ENCODE measurements at regions not wholly inside any gene's neighbourhood (a gene's known extent, or its start where the extent isn't known, plus 50 kb on each side); places are given as distances from the start of the nearest gene placed in this dataset.

- CTCF ChIA-PET: no interaction called here
- Mint-ChIP-seq H3K27ac (ENCODE audit: unreplicated experiment) (peak overlapping the region; percentile 62), H3K4me1 (ENCODE audit: low read depth, unreplicated experiment) (peaks cover 38% of the 10 kb centered on the region), H3K4me3 (ENCODE audit: unreplicated experiment) (no peak overlapping the region), H3K27me3 (ENCODE audit: insufficient read depth, unreplicated experiment) (no peaks in the 10 kb centered on the region), H3K9me3 (ENCODE audit: unreplicated experiment) (peaks cover 20% of the 10 kb centered on the region), H3K36me3 (ENCODE audit: insufficient read depth, unreplicated experiment) (no peaks in the 10 kb centered on the region)
- no peak for DNase-seq
- H3K9me3 ChIP-seq: peaks cover 9% of the 10 kb centered on the region; the same call in 1 of the 2 replicates
- POLR2A ChIA-PET: no interaction called here
- H3K36me3 ChIP-seq (ENCODE audit: control insufficient read depth, insufficient read depth, low read length): no peaks in the 10 kb centered on the region; the same call in 1 of the 2 replicates
- intact Hi-C loops (cut with micrococcal nuclease; ENCODE audit: unreplicated experiment): no loop called here
- no peak overlapping the region for H3K4me3 ChIP-seq (ENCODE audit: low read depth, low read length)
- peaks cover 40% of the 10 kb centered on the region for H3K4me1 ChIP-seq
- TF ChIP-seq, protein P1, sequence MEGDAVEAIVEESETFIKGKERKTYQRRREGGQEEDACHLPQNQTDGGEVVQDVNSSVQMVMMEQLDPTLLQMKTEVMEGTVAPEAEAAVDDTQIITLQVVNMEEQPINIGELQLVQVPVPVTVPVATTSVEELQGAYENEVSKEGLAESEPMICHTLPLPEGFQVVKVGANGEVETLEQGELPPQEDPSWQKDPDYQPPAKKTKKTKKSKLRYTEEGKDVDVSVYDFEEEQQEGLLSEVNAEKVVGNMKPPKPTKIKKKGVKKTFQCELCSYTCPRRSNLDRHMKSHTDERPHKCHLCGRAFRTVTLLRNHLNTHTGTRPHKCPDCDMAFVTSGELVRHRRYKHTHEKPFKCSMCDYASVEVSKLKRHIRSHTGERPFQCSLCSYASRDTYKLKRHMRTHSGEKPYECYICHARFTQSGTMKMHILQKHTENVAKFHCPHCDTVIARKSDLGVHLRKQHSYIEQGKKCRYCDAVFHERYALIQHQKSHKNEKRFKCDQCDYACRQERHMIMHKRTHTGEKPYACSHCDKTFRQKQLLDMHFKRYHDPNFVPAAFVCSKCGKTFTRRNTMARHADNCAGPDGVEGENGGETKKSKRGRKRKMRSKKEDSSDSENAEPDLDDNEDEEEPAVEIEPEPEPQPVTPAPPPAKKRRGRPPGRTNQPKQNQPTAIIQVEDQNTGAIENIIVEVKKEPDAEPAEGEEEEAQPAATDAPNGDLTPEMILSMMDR (IDR thresholded peaks at IDR 0.05; ENCODE audit: insufficient read depth in 1 of 2, low read depth in 1 of 2, low read length in 1 of 2, severe bottlenecking in 1 of 2, unreplicated experiment in 1 of 2): no peak
- no TSS peak for BruUV-seq (replicated peaks)
- H3K27me3 ChIP-seq (replicated peaks; ENCODE audit: control insufficient read depth, insufficient read depth, low read length): no peaks in the 10 kb centered on the region
Measured at GRCh38 chr4:32022071-32022470, 1301.9 kb downstream of the PCDH7 start.

DNA sequence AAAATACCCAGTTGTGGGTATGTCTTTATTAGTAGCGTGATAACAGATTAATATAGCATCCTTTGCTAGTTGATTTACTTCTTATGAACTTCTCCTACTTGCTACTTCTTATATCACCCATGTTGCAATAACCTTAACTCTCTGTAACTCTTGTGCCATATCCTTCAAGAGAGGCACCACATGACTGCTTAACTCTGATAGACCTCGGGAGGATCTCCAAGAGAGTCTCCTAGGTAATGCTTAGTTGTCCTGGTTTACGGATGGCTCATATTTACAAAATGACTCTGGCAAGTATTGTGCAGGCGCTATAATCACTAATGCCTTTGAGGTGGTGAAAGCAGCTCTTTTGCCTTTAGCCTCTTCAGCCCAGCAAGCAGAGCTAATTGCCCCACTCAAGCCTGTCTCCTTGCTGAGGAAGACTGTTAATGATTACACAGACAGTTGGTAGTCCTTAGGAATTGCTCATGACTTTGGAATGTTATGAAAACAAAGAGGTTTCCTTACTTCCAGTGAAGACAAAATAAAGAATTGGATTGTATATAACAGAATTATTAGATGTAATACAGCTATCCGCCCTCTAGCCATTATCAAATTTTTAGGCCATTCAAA lies 1305.8 kb downstream of the PCDH7 start:
- peaks cover 9% of the 10 kb centered on the region; the same call in 1 of the 2 replicates for H3K9me3 ChIP-seq
- Mint-ChIP-seq H3K36me3 (ENCODE audit: insufficient read depth, unreplicated experiment) (no peaks in the 10 kb centered on the region), H3K4me1 (ENCODE audit: low read depth, unreplicated experiment) (peaks cover 46% of the 10 kb centered on the region), H3K9me3 (ENCODE audit: unreplicated experiment) (peaks cover 29% of the 10 kb centered on the region), H3K27ac (ENCODE audit: unreplicated experiment) (peak overlapping the region; percentile 85), H3K27me3 (ENCODE audit: insufficient read depth, unreplicated experiment) (no peaks in the 10 kb centered on the region), H3K4me3 (ENCODE audit: unreplicated experiment) (peak overlapping the region; percentile 29)
- DNase-seq: peak; percentile 67 to 77
- intact Hi-C loops (cut with micrococcal nuclease; ENCODE audit: unreplicated experiment): loop anchor here (1.0 to 2.0 kb wide), 2 partner anchors 33 to 42 kb away; no protein-coding TSS in a partner anchor
- BruUV-seq (replicated peaks): no TSS peak
- TF ChIP-seq, protein P1 (IDR thresholded peaks at IDR 0.05; ENCODE audit: insufficient read depth in 1 of 2, low read depth in 1 of 2, low read length in 1 of 2, severe bottlenecking in 1 of 2, unreplicated experiment in 1 of 2): no peak
- POLR2A ChIA-PET: no interaction called here
- CTCF ChIA-PET: no interaction called here
- H3K4me1 ChIP-seq: peaks cover 47% of the 10 kb centered on the region
- no peak overlapping the region for H3K4me3 ChIP-seq (ENCODE audit: low read depth, low read length)
- no peaks in the 10 kb centered on the region; the same call in 1 of the 2 replicates for H3K36me3 ChIP-seq (ENCODE audit: control insufficient read depth, insufficient read depth, low read length)
- no peaks in the 10 kb centered on the region for H3K27me3 ChIP-seq (replicated peaks; ENCODE audit: control insufficient read depth, insufficient read depth, low read length)

DNA sequence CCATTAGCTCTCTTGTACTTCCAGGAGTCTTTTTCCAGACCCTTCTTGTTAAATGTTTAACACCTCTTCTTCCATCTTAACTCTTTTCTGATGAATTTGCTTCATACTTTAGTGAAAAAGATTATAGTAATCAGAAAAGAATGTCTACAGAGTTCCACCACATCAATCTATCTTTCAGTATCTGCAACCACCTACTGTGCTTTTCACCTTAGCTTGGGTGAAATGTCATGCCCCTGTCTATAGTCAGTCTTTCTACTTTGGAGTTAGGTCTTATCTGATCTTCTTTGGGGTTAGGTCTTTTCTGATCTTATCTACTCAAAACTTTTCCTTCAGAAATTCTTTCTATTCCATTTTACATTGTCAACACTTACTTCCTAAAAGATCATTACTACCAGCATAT lies 1310.2 kb downstream of the PCDH7 start:
- Mint-ChIP-seq H3K4me1 (ENCODE audit: low read depth, unreplicated experiment) (peaks cover 17% of the 10 kb centered on the region), H3K27me3 (ENCODE audit: insufficient read depth, unreplicated experiment) (no peaks in the 10 kb centered on the region), H3K4me3 (ENCODE audit: unreplicated experiment) (no peak overlapping the region), H3K9me3 (ENCODE audit: unreplicated experiment) (peaks cover 31% of the 10 kb centered on the region), H3K27ac (ENCODE audit: unreplicated experiment) (no peak overlapping the region), H3K36me3 (ENCODE audit: insufficient read depth, unreplicated experiment) (no peaks in the 10 kb centered on the region)
- POLR2A ChIA-PET: no interaction called here
- intact Hi-C loops (cut with micrococcal nuclease; ENCODE audit: unreplicated experiment): no loop called here
- CTCF ChIA-PET: no interaction called here
- no TSS peak for BruUV-seq (replicated peaks)
- H3K27me3 ChIP-seq (replicated peaks; ENCODE audit: control insufficient read depth, insufficient read depth, low read length): no peaks in the 10 kb centered on the region
- no peaks in the 10 kb centered on the region; the same call in 1 of the 2 replicates for H3K9me3 ChIP-seq
- H3K4me3 ChIP-seq (ENCODE audit: low read depth, low read length): no peak overlapping the region
- TF ChIP-seq, protein P1 (IDR thresholded peaks at IDR 0.05; ENCODE audit: insufficient read depth in 1 of 2, low read depth in 1 of 2, low read length in 1 of 2, severe bottlenecking in 1 of 2, unreplicated experiment in 1 of 2): no peak
- no peaks in the 10 kb centered on the region for H3K36me3 ChIP-seq (ENCODE audit: control insufficient read depth, insufficient read depth, low read length)
- DNase-seq: no peak
- H3K4me1 ChIP-seq: peaks cover 20% of the 10 kb centered on the region

Data from Caco-2 (cell line).